Stimulated activated CD4-positive, alpha-beta T cell treated with anti-CD3 and anti-CD28 coated beads, Interleukin-1b, Interleukin-23, amount 100 ng/mL, for 4 hours (primary cell): ENCODE measurements at regions not wholly inside any gene's neighbourhood (a gene's known extent, or its start where the extent isn't known, plus 50 kb on each side); places are given as distances from the start of the nearest gene placed in this dataset.
"Not testable (repeated sequence)": the region's sequence is repeated elsewhere in the genome, so short reads cannot be mapped to it uniquely, and the experiment has no call there.

Source experiments
- DNase-seq, 2 donors: peaks; one replicate each; pipeline ENCODE4 v3.0.0-alpha.2; 2020; ENCODE audit warnings: low read depth in 2 of 2

DNA sequence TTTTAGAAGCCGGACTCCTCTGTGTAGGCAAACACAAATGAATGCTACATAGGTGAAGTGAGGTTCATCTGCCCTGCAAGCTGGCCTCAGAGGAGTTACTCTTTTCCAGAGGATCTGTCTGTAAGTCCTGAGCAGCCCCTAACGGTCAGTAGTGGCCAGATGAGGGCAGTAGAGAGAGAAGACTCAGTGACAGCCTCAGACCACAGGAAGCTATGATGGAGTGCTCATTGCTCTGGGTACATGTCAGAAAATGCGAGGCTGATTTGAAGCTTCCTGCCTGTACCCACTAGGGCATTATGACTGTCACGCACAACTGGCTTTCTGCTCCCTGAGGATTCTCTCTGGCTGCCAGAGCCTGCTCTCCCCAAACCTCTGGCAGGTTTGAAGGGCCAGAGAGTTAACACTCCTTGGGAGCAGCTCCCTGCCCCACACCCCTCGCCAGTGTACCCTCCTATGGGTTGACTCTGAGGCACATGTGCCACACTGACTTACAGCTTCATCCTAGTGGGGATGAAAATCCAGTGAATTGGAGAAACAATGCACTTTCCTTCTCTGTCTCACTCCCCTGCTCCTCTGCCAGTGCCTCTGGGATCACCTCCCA is 141.5 kb downstream of the GABRG2 start:
- no peak for DNase-seq

DNA sequence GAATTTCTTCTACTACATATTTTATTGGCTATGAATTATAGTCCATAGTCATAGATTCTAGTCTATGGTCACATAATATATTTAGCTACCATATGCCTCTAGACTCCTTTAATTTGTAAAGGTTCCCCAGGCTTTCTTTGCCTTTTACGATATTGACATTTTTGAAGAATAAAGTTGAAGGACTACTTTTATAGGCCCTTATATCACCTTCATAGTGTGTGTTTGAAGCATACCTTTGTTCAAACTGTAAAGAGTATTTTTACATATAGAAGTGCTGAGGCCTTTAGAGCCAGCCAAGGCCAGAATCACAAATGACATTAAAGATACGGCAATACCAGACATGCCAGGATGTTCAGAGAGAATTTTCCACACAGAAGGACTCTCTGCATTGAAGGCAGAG is 147.0 kb downstream of the GABRG2 start:
- DNase-seq, result no peak

DNA sequence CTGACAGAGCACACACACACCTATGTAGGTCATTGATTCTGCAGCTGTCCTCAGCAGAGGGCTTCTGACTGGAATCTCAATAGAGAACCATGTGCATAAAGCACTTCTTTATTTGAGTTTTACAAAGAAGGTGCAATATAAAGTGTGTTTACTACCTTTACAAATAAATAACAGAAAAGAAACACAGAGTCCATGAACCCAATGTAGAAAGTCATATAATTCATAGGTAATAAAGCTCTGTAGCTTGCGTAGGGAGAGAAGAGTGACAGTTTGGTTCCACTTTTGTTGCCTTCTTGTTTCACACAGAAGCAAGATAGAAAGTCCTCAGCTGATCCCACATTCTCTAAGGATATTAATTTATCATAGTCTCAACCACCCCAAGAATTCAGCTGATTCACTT is 149.5 kb downstream of the GABRG2 start:
- no peak for DNase-seq

DNA sequence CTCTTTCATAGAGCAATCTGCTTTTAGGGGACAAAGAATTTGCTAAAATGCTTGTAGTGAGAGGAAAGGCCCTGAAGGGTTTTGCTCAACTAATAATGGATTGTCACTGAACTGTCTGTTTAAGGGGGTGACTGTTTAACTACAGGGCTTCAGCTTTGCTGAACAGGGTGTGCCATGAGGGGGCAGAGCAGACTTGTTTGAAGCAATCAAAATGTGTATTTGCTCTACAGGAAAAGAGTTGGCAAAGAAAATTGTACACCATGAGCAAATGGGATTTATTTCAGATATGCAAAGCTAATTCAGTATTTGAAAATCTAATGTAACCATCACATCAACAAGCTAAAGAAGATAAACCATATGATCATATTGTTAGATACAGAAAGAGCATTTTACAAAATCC is 154.3 kb downstream of the GABRG2 start:
- no peak for DNase-seq

DNA sequence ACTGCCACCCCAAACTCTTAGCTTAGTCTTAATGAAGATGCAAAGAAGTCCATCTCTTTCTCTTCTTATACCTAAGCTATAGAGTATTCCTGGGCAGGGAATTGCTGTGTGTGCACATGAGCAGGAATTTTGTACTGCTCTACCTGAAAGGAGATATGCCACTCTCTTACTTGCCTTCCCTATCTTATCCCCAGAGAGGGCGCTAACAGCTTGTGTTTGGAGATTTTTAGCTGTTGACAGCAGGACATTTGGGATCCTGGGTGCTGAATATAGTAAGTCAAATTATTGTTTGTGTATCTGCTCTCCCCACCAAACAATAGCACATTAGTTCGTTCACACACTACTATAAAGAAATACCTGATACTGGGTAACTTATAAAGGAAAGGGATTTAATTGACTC is 159.5 kb downstream of the GABRG2 start:
- no peak for DNase-seq

DNA sequence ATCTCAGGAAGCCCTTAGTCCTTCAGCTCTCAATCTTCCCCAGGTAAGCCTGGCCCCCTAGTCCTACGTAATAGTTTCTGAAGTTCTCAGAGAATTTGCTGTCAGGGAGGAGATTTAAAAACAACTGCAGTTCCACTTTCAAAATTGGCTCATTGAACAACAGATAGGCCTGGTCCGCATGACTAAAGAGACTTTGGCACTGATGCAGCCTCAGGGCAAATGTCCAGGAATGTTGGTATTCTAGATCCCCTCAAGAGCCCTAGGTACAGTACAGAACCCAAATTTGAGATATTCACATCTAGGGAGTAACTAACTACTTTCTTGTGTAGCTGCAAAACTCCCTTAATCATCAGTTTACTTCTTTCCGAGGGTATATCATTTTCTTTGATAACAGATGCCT is 162.8 kb downstream of the GABRG2 start:
- DNase-seq, result no peak

DNA sequence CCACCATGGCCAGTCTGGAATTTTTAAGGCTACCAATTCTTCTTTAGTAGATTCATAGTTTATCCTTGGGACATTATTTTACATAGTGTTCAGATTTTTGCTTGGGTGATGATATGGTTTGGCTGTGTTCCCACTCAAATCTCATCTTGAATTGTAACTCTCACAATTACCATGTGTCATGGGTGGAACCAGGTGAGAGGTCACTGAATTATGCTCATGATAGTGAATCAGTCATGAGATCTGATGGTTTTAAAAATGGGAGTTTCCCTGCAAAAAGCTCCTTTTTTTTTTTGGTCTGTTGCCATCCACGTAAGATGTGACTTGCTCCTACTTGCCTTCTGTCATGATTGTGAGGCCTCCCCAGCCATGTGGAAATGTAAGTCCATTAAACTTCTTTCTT is 163.9 kb downstream of the GABRG2 start:
- no peak for DNase-seq

DNA sequence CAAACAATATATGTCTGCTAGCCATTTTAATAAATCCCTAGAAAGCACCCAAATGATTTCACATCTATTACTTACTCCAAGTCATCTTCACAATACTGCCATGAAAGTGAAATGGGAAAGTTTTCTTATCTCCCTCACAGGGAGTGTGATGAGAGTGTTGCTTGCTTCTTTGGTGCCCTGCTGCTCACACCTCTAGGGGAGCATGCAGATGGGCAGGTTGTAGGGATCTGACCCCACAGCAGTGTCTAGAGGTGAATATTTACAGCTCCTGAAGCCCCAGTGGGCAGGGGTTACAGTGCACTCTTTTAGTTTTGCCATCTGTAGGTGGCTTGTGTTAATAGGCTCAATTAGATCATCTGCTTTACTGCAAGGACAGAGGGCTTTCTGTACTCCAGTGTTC is 173.2 kb downstream of the GABRG2 start:
- DNase-seq, result no peak

DNA sequence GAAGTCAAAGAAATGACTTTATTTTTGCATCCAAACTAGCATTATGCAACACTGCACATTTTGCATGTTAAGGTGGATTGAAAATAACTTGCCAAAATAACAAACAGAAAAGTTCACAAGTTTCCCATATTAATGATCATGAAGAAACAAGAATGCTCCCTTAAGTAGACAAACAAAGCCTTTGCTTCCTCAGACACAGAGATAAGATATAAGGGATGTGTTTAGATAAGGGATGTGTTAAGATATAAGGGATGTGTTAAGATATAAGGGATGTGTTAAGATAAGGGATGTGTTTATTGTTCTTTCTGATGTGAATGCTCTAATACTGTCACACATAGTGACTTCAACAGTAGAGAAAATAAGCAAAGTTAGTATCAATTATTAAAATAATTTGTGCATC is 174.8 kb downstream of the GABRG2 start:
- no peak for DNase-seq

DNA sequence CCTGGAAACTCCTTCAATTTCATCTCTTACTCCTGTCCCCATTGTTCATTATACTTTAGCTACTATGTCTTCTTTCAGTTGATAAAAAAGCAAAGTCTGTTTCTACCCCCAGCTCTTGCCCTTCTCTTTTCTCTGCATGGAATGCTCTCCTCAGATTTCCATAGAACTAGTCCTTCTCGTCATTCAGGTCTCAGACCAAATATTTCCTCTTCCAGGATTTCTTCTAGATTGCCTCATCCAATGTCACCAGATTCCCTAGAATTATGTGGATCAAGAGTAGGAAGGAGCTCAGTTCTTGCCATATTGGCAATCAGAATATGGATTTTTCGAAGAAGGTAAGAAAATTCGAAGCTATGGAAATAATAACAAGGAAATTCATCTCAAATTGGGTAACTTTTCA is 176.1 kb downstream of the GABRG2 start:
- no peak for DNase-seq

DNA sequence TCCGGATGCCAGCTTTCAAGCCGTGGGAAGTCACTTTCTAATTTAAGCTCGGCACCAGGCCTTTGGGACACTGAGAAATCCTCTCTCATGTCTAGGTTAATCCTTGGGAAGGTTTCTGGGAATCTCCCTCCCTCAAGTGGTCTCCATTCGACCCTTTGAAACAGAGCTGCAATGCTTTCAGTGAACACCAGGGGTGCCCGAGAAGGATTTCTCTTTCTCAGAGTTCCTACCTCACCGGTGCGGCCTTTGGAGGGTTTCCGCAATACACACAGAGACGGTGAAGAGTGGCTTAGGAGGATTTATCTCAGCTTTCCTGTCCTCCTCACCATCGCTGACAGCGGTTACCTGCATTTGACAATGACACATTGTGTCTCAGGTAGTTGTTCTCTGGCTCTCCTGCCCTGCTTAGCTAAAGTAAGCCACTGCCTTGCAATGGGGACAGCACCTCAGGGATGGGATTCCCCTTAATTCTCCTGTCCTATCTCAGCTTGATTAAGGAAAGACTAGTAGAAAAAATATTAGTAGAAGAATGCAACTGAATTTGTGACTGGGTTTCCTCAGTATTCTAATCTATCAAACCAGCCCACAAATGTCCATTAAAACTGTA is 180.6 kb downstream of the GABRG2 start:
- DNase-seq, result no peak

DNA sequence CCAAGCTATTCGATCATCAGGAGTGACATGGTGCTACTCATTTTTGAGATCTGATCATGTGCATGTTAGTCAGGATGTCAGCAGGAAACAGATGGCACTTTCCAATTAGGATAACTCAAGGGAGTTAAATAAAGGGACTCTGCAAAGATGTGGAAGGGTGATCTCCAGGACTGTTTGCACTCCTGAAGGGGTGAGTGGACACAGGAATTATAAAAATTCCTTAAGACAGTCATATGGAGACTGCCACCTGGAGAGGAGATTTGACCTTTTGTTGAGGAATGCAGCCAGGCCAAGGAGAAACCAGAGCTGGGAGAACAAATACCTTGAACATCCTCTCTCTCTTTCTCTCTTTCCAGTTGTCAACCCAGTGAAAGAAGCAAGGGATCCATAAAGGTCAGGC is 189.1 kb downstream of the GABRG2 start:
- no peak for DNase-seq

DNA sequence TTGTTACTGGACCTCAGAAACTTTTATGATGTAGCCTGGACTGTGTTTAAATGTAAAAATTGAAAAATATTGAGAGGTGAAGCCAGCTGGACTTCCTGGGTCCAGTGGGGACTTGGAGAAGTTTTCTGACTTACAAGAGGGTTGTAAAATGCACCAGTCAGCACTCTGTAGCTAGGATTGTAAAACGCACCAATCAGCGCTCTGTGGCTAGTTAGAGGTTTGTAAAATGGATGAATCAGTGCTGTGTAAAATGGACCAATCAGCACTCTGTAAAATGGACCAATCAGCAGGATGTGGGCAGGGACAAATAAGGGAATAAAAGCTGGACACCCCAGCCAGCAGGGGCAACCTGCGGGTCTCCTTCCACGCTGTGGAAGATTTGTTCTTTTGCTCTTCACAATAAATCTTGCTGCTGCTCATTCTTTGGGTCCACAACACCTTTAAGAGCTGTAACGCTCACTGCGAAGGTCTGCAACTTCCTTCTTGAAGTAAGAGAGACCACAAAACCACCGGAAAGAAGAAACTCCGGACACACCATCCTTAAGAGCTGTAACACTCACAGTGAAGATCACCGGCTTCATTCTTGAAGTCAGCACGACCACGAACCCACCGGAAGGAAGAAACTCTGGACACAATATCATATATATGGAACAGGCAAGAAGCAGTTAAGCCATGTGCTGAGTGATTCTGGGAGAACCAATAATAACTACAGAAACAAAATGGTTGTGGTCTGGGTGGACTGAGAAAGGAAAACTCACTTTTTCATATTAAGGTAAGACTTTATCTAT is 201.3 kb downstream of the GABRG2 start:
- no peak for DNase-seq

DNA sequence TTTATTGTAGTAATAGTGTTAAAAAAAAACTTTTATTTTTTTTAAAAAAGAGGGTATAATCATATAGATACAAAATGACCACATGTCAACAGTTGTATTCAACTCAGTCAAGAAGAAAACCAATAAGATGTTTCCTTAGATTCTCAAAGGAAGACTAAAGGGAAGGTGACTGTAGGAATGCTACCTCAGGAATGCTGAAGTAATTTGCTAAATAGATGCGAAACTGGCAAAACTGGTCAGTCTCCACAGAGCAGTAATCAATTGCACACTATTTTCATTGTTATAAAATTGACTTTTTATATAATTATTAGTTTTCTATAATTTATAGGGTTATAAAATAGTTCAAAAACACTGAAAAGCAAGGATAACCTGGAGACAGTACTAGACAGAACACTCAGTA is 204.8 kb downstream of the GABRG2 start:
- no peak for DNase-seq

DNA sequence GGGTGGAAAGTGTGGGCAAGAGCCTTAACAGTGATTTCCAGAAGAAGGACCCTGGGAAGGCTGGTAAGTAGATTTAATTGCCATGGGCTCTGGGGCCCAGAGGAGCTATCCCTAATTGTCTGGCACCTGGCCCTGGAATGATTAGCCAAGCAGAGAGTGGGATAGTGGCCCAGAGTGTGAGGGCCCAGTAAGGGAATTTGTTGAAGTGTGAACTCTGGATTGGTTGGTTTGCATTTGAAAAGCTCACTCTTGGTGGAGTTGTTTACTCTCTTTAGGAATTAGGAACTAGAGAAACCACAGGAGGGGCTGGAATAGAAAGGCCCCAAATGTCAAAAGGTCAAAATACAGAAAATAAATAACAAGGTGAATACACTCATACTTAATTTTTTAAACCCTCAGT is 207.1 kb downstream of the GABRG2 start:
- DNase-seq, result no peak

DNA sequence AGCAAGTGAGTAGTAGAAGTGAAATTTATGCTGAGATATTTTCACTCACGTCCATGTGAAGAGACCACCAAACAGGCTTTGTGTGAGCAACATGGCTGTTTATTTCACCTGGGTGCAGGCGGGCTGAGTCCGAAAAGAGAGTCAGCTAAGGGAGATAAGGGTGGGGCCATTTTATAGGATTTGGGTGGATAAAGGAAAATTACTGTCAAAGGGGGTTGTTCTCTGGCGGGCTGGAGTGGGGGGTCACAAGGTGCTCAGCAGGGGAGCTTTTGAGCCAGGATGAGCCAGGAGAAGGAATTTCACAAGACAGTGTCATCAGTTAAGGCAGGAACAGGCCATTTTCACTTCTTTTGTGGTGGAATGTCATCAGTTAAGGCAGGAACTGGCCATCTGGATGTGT is 207.8 kb downstream of the GABRG2 start:
- DNase-seq, result not testable (repeated sequence)

DNA sequence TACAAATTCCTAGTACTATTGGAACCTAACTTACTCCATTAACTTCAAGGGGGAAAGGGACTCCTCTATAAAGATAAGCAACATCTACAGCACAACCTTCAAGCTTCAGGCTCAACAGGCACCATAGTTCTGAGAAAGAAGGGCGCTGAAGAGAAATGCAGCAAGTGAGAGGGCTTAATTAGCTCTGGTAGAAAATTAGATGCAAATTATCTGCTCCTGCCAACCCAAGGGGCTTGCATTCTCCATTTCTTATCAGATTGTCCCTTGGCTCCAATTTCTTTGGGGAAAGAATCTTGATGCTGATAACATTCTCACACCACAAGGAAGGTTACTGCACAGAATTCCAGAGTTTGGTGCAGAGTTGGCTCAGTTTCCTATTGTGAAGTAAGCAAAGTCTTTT is 214.6 kb downstream of the GABRG2 start:
- DNase-seq, result no peak

DNA sequence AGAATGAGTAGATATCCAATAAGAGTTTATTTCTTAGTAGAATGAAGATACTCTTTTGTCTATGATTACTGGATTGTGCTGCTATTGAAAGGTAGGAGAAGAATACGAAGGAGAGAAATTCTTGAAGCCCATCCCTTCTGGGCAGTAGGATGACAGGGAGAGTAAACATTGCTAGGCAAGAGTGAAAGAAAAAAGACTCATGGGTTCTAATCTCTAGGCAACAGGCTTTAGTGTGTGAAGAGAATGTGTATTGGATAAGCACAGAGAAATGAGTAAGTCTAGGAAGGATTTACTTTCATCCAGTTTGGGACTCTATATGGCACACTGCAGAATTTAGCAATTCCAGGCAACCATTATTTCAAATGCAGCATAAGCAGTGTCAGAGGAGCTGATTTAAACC is 216.0 kb downstream of the GABRG2 start:
- no peak for DNase-seq

DNA sequence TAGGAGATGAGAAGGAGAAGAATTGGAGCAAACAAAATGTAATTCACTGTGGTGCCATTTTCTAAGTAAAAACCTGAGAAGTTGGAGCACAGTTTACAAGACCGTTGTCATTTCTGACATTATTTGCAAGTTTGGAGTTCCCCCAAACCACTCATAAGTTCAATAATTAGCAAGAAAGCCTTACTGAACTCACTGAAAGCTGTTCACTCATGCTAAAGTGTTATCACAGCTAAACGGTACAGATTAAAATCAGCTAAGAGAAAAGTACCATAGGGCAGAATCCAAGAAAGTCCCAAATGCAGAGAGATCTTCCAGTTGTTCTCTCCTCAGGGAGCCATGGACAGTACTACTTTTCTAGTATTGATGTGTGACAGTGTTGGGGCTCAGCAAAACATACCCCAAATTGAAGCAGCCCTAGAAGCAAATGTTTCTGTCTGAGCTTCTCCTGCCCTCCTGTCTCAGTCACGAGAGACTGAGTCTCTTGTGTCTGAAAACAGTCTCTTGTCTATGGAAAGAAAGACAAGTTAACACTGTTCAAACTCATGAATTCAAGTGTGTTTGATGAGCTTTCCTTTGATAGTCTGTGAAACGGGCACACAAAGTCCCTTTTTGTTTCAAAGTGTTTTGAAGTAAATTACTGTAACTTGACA is 221.2 kb downstream of the GABRG2 start:
- no peak for DNase-seq

DNA sequence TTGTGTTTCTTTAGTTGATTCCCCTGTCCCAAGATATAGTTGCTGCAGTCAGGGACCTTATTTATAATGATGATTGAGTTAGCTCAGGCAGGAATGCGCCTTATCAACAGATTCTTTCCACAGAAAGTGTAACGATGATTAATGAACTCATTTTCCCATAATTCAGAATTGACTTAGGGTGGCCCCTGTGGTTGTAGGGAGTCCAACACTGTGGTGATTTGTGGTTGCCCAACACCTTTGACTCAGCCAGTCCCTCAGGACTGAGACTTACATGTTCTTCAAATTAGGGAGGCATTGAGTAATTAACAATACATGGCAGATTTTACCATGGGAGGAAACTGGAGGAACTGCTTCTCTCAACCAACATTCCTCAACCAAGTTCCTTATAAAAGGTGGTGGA is 221.9 kb downstream of the GABRG2 start:
- no peak for DNase-seq

DNA sequence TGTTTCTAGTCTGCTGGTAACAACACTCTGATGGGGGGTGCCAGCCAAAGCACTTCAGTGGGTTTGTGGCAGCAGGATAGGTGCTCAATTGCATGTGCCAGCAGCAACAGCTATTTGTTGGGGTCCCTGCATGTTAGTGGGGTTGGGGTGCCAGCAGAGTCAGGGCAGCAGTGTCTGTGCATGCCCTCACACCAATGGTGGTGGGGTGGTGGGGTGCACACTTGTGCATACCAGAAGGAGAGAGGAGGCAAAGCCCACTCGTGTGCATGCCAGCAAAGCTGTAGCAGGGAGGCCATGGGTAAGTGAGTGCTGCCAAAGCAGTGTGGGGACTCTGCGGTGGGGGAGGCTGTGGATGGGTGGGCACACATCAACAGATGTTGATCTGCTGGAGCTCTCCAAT is 232.2 kb downstream of the GABRG2 start:
- DNase-seq, result no peak

DNA sequence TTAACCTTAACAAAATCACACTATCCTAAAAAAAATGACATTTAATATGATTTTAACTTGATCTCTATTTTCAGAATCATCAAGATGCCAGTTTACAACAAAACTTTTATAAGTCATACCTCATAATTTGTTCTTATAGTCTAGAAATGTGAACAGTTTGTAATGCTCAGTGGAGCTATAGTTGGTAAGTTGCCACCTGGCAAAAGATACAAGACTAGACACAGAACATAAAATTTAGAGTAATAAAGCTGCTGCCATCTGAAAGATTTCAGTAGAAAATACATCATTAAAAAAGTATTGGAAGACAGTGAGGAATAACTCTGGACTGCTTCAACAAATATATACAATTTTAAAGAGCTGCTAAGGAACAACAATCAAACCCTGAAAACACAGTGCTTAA is 233.8 kb downstream of the GABRG2 start:
- no peak for DNase-seq

DNA sequence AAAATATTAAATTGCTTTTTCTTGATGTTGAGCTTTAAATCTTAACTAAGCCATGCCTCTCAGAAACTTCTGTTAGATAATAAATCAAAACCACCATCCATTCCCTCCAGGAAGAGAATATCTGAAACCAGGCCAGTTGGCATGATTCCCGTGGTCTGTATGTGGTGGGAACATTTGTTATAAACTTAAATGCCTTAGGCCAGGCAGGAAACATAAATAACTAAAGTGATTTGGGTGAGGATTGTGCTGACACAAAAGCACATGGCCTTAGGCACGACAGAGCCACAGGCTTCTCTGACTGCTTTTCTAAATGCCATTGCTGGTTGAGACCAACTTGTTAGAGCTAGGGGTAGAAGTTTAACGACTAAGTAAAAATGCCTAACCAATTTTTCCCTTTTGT is 255.9 kb downstream of the GABRG2 start:
- DNase-seq, result no peak
